Tibial nerve (tissue), 4 donors: ENCODE measurements at regions not wholly inside any gene's neighbourhood (a gene's known extent, or its start where the extent isn't known, plus 50 kb on each side); places are given as distances from the start of the nearest gene placed in this dataset.
A peak's percentile ranks its signal among the peaks of the same experiment; 100 is the strongest.

Experiments
- EP300 ChIP-seq, 2 donors: sonication (generic); formaldehyde crosslinking; IDR thresholded peaks; one replicate each; pipeline ENCODE4 v1.6.1; 2017; ENCODE audit warnings: antibody characterized with exemption in 2 of 2, mild to moderate bottlenecking in 1 of 2
- POLR2A ChIP-seq, 2 donors: fragments of 450-650 bp; IDR thresholded peaks; one replicate each; pipeline ENCODE4 v1.6.1; 2017; ENCODE audit warnings: antibody characterized with exemption in 2 of 2, mild to moderate bottlenecking in 2 of 2, moderate library complexity in 2 of 2
- TF ChIP-seq, protein P1 (sequence below), 5 experiments: fragments of 200-600 bp in 3 of 5; fragments of 450-650 bp in 2 of 5; sonication (generic) in 3 of 5; IDR thresholded peaks; one replicate each; pipeline ENCODE4 v1.5.1; 2016 to 2019; ENCODE audit warnings: antibody characterized with exemption in 5 of 5, mild to moderate bottlenecking in 3 of 5, moderate library complexity in 2 of 5

DNA sequence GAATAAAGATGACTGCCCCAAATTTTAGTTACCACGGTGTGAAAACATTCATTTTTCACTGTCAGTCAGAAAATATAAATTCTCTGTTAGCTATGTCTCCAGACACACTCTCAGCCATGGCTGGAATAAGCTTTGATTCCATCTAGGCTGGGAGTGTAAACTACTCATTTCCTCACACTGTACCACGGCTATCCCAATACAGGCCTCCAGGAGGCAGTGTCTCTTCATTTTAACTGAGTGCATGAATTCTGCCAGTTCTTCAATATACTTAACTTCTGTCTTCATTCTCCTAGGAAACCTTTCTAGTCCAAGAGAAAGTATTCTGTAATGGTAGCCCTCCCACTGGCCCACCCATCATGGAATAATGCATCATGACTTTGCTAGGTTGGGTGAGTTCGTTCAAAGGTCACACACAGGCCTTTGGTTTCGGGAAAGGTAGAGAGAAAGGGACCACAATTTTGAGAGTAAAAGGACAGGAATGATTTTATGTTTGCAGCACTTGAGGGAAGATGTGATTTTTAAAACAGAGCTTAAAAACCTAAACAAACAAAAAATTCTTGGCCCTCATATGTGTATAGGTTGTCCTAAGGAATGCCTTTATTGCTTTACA, 381.1 kb downstream of the SEC23A start:
- TF ChIP-seq, protein P1, sequence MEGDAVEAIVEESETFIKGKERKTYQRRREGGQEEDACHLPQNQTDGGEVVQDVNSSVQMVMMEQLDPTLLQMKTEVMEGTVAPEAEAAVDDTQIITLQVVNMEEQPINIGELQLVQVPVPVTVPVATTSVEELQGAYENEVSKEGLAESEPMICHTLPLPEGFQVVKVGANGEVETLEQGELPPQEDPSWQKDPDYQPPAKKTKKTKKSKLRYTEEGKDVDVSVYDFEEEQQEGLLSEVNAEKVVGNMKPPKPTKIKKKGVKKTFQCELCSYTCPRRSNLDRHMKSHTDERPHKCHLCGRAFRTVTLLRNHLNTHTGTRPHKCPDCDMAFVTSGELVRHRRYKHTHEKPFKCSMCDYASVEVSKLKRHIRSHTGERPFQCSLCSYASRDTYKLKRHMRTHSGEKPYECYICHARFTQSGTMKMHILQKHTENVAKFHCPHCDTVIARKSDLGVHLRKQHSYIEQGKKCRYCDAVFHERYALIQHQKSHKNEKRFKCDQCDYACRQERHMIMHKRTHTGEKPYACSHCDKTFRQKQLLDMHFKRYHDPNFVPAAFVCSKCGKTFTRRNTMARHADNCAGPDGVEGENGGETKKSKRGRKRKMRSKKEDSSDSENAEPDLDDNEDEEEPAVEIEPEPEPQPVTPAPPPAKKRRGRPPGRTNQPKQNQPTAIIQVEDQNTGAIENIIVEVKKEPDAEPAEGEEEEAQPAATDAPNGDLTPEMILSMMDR (IDR thresholded peaks at IDR 0.05) = peak; percentile 48 to 85 (median 73)
- TF ChIP-seq POLR2A (IDR thresholded peaks at IDR 0.05) (no peak), EP300 (IDR thresholded peaks at IDR 0.05) (no peak)
